ENCODE measurements at regions not wholly inside any gene's neighbourhood (a gene's known extent, or its start where the extent isn't known, plus 50 kb on each side); places are given as distances from the start of the nearest gene placed in this dataset.

DNA sequence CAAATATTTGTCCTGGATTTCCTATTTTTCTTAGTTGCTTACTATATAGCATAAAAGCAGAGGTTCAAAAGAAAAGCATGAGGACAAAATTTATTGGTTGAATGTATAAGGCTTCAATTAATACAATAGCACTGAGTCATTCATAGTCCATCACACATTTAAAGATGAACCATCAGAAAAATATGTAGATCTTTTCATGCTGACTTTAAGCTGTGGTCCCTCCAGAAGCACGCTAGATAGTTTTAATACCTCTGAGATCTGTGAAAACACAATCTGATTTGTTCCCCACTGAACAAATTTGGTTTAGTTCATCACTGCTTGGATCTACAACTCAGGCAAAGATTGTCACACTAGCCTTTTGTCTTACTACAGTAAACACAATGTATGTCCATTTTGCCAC lies 377.2 kb upstream of the ANXA10 start:
- no peak for TF ChIP-seq ZNF563 (CRISPR knock-in tag; IDR thresholded peaks at IDR 0.05)
- TF ChIP-seq, protein P1, sequence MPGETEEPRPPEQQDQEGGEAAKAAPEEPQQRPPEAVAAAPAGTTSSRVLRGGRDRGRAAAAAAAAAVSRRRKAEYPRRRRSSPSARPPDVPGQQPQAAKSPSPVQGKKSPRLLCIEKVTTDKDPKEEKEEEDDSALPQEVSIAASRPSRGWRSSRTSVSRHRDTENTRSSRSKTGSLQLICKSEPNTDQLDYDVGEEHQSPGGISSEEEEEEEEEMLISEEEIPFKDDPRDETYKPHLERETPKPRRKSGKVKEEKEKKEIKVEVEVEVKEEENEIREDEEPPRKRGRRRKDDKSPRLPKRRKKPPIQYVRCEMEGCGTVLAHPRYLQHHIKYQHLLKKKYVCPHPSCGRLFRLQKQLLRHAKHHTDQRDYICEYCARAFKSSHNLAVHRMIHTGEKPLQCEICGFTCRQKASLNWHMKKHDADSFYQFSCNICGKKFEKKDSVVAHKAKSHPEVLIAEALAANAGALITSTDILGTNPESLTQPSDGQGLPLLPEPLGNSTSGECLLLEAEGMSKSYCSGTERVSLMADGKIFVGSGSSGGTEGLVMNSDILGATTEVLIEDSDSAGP (CRISPR knock-in tag; IDR thresholded peaks at IDR 0.05; ENCODE audit: borderline replicate concordance): no peak

Data from HepG2 (cell line).